ENCODE measurements at regions not wholly inside any gene's neighbourhood (a gene's known extent, or its start where the extent isn't known, plus 50 kb on each side); places are given as distances from the start of the nearest gene placed in this dataset.

- TF ChIP-seq ZNF318 (IDR thresholded peaks at IDR 0.05; ENCODE audit: borderline replicate concordance in 1 of 2, low read depth in 1 of 2) (no peak), CBX1 (IDR thresholded peaks at IDR 0.05; ENCODE audit: low read depth) (no peak), ZNF408 (CRISPR knock-in tag; IDR thresholded peaks at IDR 0.05; ENCODE audit: low read depth) (no peak), JUN (IDR thresholded peaks at IDR 0.05; ENCODE audit: borderline replicate concordance, low read depth, low read length) (no peak), JUN (CRISPR knock-in tag; IDR thresholded peaks at IDR 0.05; ENCODE audit: borderline replicate concordance) (no peak), E2F6 (IDR thresholded peaks at IDR 0.05; ENCODE audit: borderline replicate concordance in 1 of 2, extremely low read depth in 1 of 2, insufficient read depth in 1 of 2, insufficient read length in 1 of 2, low read depth in 1 of 2, low read length in 1 of 2, poor library complexity in 1 of 2, severe bottlenecking in 1 of 2) (no peak), KLF13 (tag; IDR thresholded peaks at IDR 0.05; ENCODE audit: borderline replicate concordance, low read depth) (no peak), NCOR1 (IDR thresholded peaks at IDR 0.05) (peak; percentile 51), CEBPG (CRISPR knock-in tag; IDR thresholded peaks at IDR 0.05) (no peak), CEBPG (tag; conservative IDR thresholded peaks at IDR 0.05 in 1 of 2, IDR thresholded peaks at IDR 0.05 in 1 of 2) (peak in 1 of 2 experiments; percentile 43; a peak in 2 of 4 replicates), STAT5A (IDR thresholded peaks at IDR 0.05; ENCODE audit: borderline replicate concordance, low read length) (peak; percentile 35; the same call in 1 of the 2 replicates), MBD1 (CRISPR knock-in tag; IDR thresholded peaks at IDR 0.05) (no peak), TCF3 (CRISPR knock-in tag; IDR thresholded peaks at IDR 0.05) (0 out of 2 replicates have a peak, but pooled peaks have one; percentile 36), NFE2 (IDR thresholded peaks at IDR 0.05; ENCODE audit: low read depth) (no peak), PML (IDR thresholded peaks at IDR 0.05; ENCODE audit: low read length) (no peak), CREB3 (tag; conservative IDR thresholded peaks at IDR 0.05; ENCODE audit: low read depth) (no peak)
Measured at GRCh38 chr5:68482199-68482598, 266.6 kb downstream of the PIK3R1 start (continued).

Data from K562 (cell line).